GM21515 (cell line): ENCODE measurements at regions not wholly inside any gene's neighbourhood (a gene's known extent, or its start where the extent isn't known, plus 50 kb on each side); places are given as distances from the start of the nearest gene placed in this dataset.

Experiments
- ATAC-seq: cut with Tn5 transposase; IDR thresholded peaks from one replicate; pipeline ENCODE4 v1.9.1; 2021; ENCODE audit not compliant: unreplicated experiment

DNA sequence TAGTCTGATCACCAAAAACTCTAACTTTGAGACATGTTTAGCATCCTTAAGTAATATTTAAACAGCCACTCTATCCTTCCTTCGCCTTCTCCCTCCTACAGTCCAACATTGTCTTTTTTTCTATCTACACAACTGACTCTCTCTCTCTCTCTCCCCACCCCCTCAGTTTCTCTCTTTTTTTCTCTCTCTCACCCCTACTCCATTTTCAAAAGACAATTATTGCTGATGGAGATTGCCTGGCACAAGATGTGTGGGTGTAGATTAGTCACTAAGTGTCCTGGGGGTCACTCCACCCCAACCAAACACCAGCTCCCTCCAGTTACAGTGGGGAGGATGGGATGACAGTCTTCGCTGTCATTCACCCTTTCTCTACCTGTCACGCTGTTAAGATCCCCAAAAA is 94.5 kb upstream of the NFIA start:
- ATAC-seq = no peak

DNA sequence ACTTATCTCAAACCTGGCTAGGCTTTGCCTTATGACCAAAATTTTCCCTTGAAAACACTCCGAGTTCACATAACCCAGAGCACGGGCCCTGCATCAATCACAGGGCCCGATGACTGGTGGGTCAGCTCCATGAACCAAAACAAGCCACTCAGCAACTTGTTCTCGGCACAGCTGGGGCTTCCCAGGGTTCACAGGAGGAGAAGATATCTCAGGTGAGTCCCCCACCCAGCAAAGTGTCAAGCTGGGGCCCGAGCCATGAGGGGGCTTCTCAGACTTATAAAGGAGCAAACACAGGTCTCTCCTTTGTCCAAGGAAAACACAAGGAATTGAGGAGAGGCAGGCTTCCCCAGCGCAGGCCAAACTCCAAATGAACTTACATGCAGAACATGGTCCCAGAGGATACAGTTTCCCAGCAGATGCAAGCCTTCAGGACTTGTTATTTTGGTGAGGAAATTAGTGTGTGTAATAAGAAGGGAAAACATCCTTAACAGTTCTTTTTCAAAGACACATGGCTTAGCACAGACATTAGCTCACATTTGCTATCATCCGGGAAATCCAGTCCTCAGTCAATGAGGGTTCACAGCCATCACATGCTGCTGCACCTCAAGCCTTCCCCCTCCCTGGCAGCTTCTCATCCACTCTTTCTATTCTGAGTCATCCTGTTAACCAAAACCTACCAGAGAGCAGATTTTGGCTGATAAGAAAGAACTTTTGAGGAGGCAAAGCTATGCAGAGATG is 98.1 kb upstream of the NFIA start:
- no peak for ATAC-seq

DNA sequence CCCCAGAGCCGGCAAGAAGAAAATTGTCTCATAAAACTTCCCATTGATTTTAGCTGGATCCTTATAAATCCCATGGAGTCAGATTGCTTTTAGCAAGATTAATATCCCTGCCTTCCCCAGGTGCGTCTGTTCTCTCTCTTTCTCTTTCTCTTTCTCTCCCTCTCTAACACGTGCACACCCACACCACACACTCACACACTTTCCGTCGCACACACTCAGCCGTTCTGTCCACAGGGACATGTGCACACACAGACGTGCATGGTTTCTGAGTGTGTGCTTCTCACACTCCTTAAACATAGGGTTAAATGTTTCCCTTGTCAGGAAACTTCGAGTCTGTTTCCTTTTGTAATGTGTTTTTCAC is 98.7 kb upstream of the NFIA start:
- no peak for ATAC-seq

DNA sequence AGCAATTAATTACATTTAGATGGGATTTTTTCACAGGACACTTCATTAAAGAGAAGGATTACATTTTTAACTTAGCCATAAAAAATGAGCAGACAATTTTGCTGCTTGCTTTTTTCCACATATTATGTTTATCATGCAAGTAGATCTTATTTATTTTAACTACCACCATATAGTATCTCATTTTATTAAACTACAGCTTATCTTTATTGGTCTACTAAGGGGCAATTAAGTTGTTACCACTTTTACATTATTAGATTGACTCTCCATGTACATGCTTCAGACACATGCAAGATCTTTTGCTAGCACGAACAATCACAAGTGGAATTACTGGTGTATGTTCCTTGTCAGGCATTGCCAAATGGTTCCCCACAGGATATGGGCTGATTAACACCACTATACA is 99.8 kb upstream of the NFIA start:
- ATAC-seq = no peak

DNA sequence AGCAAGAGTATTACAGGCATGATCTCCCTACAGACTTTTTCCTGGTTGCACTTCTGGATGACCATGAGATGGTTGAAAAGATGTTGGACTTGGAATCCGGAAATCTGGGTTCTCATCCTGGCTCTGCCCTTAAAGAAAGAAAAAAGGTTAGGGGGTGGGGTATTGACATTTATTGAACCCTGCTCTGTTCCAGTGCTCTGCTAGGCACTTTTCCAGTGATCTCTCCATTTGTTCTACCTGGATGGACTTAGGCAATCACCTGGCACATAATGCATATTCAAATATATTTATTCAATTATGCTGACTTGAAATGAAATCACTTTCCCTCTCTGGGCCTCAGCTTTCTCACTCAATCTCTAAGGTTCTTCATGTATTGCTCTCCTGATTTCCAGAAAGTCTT is 101.0 kb upstream of the NFIA start:
- no peak for ATAC-seq

DNA sequence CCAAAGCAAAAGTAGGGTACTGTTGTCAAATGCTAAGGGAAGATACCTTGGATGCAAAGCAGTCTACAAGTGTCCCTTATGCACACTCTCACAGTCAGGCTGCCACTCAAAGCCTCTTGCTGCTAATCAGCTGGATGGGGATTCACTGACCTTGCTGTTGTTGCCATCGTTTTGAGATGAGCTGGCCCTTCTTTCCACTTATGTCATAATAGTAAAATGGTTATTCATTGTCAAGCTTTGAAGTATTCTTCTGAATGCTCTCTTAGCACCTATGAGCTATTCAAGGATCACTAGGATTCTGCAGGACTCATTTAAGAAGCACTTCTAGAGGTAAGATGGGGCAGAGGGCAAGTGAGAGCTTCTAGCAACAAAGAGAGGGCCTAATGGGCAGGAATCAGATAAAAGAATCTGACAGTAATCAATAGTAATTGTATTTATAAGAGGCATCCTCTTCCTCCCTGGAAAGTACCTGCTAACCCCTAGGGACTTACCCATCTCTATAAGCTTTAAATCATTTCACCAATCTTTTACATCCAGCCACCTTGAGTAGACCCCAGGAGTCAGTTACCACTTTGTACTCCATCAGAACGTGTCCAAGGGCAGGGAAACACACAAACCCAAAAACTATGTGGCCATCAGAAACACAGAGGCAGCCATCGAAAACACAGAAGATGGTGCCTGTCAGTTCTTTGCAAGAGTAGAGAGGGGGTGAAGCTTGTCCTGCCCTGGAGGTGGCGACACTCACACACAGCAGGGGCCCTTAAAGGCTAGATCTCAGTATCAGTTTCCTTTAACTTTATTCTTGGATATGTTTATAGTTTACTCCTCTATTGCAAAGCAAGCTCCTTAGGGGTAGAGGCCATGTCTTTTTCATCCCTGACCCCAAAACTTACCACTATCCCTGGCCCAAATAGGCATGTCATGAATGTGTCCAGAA is 103.7 kb upstream of the NFIA start:
- no peak for ATAC-seq

DNA sequence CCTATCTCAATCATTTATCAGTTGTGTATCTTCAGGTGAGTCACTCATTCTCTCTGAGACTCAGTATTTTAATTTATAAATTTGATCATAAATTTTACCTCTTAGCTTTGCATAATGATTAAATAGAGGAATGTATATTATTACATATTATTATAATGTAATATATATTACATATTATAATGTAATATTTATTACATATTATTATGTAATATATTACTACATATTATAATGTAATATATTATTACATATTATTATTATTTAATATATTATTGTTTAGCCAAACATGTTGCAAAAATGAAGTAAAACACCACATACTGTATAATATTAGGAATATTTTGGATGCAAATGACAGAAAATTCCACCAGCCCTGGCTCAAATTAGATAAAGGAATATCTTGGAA is 104.7 kb upstream of the NFIA start:
- ATAC-seq = no peak

DNA sequence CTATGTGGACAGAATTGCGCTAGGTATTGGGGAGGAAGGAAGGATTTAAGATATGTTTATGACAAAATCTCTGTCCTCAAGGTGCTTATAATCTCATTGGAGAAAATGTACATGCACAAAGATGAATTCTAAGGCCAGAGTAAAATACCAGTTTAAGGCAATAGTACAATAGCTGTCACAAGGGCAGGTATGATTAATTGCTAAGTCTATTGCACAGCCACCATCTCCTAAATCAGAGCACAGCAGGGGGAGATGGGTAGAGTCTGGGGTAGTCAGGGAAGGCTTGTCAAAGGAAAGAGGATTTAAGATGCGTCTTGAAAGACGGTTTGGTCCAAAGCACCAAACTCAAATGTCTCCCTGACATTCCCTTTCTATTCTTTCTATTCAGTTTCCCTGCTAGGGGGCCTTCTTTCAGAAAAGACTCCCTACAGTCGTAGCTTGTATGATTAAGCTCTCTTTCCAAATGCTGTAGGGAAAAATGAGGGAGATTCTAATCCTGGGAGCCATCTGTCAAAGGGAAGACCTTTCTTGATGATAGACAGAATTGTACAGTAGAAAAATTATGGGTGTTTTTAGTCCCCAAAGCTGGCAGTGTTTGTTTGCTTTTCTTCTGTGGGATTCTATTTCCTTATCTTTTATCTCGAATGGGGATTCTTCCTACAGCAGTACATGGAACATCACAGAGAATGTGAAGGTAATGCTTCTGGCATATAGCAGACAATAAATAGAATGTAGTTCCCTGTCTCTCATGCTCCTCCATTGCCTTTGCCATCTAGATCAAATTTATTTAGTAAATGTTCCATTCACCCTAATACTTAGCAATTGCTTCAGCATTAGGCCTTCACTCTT is 107.6 kb upstream of the NFIA start:
- no peak for ATAC-seq

DNA sequence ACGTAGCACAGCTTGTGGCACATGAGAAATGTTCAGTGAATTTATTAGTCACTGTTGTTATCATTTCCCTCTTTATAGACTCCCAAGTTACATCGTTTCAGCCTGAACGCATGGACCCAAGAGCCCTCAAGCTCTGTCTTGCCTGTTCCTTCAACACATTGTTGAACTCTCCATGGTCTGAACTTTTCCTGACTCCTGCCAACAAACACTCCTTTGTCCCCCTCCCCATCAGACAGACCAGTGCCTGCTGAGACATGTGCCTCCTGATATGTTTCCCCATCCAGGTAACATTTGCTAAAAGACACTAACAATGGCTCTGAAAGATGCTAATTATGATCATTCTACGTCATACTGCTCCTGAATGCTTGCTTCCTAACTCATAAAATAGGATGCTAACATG is 108.7 kb upstream of the NFIA start:
- no peak for ATAC-seq

DNA sequence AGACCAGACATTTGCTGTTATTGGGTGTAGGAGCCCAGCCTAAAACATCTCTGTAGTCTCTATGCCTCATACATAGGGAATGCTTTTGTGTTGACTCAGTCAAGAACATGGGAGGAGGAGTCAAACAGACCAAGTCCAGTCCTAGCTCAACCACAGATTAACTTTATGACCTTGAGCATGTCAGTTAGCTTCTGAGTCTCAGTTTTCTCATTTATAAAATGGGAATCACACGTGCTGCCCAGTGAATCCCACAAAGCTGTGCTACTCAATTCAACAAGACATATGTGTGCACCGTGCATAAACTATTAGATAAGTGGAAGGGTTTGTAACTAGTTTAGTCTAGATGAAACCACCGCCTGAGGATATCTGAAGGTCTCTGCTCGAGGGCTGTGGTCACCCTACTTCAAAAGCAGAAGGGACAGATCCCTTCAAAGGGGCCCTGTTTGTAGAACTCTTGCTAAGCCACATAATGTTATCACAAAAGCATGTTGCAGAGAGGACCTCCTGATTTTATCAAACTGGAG is 109.5 kb upstream of the NFIA start:
- ATAC-seq = no peak

DNA sequence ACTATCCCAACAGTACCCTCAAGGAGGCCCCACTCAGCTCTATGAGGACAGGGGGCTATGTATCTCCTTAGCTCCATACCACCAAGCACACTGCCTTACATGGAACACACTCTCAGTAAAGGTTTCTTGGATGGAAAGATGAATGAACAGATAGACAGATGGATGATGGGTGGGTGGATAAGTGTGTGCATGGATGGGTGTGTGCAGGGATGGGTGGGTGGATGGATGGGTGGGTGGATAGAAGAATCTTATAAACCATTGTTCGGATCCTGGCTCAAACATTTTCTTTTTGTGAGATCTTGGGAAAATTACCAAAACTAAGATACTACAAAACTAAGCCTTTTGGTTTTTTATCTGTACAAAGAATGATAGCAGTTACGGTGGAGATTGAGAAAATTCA is 111.0 kb upstream of the NFIA start:
- ATAC-seq = no peak

DNA sequence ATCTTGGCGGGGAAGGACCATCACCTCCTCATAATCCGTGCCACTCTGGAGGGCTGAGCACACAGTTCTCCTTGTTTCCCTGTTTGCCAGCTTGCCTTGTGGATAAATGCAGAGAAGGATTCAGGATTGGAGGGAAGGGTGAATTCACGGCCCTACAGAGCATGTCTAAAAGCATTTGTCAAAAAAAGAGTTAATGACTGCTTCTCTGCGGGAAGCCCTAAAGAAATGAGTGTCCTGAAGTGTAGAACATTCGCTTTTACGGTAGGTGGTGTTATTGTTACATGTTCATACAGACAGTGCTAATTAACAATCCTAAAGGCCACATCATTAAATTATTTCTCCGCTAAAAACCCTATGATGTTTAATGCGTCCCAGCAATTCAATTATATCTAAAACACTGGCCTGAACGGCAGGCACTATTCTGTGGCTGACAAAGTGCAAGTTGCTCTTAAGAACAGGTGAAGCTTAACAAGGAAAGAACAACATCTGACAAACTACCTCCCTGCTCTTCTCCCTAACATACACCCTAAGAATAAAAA is 112.3 kb upstream of the NFIA start:
- ATAC-seq = no peak

DNA sequence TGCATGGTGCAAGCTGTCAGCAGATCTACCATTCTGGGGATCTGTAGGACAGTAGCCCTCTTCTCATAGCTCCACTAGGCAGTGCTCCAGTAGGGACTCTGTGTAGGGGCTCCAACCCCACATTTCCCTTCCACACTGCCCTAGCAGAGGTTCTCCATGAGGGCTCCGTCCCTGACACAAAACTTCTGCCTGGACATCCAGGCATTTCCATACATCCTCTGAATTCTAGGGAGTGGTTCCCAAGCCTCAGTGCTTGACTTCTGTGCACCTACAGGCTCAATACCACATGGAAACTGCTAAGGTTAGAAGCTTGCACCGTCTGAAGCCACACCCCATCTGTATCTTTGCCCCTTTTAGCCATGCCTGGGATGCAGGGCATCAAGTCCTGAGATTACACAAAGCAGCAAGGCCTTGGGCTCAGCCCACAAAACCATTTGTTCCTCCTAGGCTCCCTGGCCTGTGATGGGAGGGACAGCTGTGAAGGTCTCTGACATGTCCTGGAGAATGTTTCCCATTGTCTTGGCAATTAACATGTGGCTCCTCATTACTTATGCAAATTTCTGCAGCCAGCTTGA is 117.0 kb upstream of the NFIA start:
- ATAC-seq = no peak

DNA sequence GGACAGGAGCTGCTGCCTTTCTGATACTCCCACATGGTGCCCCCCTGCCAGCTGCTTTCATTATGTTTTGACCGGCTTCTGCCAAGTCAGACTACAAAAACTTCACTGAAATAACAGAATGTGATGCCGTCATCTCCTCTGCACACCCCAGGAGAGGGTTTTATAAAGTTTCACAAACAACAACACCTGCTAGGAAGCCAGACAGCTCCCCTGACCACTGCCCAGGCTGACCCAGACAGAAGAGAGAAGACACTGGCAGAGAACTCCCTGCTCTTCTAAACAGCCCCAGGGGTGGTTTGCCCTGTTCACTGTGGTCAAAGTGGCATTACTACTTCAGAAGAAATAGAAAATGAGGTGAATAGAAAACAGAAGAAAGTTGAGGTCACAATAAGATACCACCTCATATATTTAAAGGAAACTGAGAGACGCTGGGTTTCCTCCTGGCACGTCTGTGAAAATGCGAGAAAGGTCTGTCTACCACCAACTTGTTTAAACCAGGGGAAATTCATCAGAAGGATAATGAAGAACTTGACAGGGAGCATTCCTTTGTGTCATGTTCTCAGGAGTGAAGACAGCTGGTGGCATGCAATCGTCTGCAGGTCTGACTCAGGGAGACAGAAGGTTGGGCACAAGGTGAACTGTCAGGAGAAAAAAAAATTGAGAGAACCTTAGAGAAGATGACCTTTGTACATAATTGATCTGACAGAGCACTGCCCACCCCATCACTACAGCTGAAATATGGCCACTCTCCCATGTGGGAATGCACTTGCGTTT is 119.0 kb upstream of the NFIA start:
- no peak for ATAC-seq

DNA sequence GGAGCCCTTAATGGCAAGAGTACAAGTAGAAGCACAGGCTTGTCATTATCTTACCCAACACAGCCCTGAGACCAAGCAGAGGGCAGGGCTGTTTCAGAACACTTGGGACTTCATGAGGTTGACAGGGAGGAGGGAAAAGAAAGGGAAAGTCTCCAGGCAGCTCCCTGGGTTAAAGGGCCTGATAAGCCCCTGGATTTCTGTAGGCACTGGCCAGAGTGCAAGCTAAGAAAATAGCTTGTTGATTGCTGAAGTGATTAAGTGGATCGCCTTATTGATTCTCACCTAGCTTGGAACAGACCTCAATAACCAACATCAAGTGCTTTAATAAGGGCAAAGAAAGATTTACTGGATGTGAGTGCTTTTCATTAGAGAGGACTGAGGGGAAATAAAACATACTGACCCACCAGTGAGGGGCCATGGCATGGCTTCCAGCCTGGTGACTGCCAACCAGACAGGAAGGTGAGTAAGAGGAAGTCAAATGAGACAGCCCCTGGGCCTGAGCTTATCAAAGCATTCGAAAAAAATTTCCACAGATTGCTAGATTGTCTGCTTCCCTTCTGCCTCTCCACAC is 121.4 kb upstream of the NFIA start:
- no peak for ATAC-seq

DNA sequence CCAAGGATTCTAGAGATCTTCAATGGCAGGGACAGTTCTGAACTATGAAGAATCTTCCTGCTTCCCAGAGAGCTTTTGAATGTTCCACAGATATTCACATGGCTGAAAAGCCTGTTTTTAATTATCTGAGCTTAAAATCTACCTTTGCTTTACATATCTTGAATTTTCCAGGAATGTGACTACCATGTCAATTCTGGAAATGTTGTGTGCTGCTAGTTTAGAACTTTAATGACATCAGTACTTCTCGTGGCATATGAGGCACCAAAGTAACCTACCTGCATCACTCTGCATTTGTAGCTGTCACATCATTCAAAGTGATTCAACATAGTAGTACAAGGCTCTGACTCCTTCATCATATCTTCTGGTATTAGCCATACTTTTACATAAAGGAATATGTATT is 122.7 kb upstream of the NFIA start:
- ATAC-seq = no peak

DNA sequence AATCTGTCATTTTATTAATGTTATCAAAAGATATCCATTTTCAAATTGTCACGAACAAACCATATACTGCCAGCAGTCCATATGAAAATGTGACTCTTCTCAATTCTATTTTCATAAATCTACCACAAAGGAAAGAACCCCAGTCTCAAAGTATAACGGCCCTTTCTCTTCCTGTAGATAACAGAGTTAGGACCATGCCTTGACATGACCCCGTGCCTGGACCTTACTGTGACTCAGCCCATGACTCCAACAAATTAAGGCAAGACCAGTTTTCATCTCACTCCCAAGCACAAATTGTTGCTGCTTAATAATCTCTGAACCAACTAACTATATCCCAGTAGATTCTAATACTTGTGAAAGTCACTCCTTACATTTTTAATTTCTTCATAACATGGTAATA is 124.4 kb upstream of the NFIA start:
- no peak for ATAC-seq

DNA sequence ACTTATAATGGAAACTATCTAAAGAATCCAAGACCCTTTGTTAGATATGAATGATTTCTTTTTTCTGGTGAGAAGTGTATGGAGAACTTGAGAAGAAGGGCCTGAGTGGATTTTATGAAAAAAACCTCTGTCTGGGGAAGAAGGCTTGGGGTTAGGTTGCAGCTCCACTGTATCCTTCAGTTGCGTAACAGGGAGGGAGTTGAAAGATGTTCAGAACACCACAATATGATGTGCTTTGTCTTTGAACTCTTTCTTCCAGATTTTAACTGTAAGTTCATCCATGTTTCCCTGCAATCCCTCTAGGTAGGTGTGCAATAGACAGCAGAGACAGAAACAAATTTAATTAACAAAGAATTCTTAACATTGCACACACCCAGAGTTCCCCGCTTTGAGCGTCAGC is 125.8 kb upstream of the NFIA start:
- no peak for ATAC-seq

DNA sequence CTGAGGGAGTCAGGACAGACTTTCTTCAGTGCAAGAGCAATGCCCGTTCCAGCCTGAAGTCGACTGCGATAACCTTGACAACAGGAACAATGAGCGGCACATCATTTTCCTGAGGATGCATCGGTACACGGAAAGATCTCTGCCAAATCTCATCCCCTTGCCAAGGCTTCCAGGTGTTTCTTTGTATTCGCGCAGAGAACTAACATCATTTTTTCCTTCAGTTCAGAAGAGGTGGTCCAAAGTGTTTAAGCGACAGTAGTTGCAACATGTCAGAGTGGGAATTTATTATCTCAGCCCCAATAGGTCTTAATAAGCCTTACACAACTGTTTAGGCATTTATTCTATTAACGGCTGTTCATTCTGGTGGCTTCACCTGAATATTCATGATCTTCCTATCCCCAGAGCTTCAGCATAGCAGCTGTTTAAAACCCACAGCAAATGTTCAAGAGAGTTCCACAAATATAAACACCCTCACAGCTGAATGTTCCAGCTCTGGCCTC is 129.7 kb upstream of the NFIA start:
- no peak for ATAC-seq
